Fibroblast of skin of left biceps (primary cell): ENCODE measurements at regions not wholly inside any gene's neighbourhood (a gene's known extent, or its start where the extent isn't known, plus 50 kb on each side); places are given as distances from the start of the nearest gene placed in this dataset.

ENCODE experiments used
- DNase-seq, 2 experiments: peaks; one replicate each; pipeline ENCODE4 v3.0.0-alpha.2; 2013; ENCODE audit warnings: low read depth in 2 of 2

DNA sequence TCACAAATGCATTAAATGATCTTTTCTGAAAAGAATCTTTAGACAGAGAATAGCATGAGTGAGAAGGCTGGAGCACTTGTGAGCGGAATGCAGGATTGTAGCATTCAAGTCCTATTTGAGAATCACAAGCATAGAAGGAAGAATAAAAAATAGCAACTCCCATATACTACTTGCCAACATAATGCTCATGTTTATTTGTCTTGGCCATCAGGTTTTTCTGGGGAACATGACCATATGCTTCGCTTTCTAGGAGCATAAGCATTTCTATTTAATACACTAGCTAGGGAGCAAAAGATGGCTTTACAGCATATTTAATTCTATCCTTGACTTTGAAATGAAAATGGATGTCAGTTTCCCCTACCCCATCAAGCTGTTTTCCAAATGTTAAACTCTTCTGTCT, 170.3 kb upstream of the MITF start:
- no peak for DNase-seq

DNA sequence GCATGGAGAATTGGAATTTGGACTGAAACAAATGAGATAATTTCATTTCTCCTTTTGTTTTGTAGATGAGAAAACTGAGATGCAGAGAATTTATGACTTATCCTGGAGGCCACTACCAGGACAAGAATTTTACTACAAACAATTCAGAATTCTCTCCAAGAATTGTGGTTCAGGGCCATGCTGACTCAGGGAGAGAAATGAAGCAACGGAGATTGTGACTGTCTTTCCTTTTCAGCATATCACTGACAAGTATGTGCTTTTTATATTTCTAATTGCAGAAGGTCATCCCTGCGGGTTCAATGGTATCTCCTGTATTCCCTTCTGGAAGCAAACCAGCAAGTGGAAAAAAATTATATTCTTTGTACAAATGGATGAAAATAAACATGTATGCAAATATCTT, 170.8 kb upstream of the MITF start:
- DNase-seq, result no peak

DNA sequence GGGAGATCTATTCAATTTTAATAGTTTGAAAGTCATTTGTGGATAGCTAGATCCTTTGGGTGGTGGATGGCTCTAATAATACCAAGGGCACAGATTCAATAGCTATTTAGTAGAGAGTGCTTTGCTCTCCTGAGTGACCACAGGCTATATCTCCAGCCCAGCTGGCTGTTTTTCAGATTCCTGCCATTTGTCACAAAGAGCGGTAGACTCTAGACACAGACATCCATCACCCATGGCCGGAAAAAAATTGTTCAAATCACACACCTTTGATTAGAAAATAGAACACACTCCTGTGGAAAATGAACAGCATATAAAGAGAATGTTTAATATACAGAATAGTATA, 171.6 kb upstream of the MITF start:
- no peak for DNase-seq

DNA sequence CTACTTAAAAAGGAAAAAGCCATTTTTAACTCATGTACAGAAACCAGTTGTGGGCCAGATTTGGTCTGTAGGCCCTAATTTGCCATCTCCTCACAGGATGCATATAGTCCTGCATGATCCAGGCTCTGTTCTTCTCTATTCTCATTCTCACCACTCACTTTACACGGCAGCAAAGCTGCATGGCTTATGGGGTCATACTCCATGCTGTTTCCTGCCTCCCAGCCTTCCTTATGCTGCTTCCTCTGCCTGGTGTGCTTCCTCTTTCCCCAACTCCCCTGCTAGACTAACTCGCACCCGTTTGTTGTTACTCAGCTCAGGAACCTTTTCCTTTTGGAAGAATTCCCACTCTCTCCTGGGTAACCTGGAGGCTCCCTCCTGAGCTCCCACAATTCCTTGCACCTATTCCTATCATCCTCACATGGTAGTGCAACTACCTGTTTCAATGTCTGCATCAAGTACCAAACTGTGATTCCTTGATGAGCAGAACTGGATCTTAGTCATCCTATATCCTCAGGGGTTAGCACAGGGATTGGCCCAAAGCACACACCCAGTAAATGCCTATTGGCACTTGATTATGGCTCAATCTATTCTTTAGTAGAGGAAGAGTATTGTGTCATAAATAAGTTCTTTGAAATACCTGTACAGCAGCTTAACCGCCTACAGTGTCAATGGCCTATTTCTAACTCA, 172.1 kb upstream of the MITF start:
- DNase-seq, result no peak

DNA sequence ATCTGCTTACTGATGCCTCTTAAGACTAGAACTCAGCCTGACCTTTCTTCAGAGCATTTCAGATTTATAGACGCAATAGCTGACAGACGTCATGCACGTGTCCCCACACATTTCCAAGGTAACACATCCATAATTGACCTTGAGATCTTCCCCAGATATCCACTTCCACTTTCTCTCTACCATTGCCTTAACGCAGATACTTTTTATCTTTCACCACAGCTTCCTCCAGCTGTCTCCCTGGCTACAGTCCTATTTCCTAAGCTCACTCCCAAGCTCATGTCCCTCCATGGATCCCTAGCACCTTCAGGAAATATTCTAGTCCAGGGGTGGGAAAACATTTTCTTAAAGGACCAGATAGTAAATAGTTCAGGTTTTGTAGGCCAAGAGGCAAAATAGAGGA, 173.0 kb upstream of the MITF start:
- DNase-seq, result no peak

DNA sequence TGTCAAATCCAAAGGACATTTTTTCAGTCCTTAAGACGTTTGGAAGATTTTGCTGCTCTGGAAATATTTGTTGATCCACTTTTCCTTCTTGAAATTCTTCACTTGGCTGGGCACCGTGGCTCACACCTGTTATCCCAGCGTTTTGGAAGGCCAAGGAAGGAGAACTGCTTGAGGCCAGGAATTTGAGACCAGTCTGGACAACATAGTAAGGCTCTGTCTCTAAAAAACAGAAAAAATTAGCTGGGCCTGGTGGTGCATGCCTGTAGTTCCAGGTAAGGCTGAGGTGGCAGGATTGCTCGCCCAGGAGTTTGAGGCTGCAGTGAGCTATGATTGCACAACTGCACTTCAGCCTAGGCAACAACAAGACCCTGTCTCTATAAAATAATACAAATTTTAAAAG, 173.9 kb upstream of the MITF start:
- no peak for DNase-seq

DNA sequence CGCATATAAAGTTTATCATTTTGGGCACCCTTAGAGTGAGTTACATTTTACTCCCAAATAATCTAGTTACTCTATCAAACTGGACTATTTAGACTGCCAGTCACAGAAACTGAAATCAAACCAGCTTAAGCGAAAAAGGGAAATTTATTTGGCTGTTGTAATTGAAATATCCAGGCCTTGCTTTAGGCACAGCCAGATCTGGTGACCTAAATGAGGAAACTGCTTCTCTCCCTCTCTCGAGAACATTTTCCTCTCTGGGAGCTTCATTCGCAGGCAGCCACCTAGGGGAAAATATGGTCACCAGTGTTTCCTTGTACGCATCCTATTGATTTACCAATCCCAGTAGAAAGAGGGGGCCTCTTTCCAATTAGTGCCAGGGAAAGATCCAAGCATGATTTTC, 175.3 kb upstream of the MITF start:
- DNase-seq, result no peak

DNA sequence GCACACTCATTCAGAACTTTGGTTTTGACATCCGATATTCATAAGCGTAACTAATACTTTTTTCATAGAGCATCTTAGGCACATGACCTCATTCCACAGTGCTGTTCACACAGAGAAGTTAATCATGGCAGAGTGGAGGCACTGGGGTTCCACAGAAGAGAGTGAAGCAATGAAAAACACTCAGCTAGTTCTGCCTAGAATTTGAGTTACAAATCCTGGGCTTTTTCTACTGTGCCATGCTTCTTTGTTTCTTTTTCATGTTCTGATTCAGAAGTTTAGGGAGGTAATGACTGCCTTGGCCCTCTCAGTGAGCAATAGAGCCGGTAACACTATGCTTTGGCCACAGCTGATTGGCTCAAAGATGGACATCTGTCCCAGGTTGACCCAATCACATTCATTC, 176.1 kb upstream of the MITF start:
- DNase-seq, result no peak

DNA sequence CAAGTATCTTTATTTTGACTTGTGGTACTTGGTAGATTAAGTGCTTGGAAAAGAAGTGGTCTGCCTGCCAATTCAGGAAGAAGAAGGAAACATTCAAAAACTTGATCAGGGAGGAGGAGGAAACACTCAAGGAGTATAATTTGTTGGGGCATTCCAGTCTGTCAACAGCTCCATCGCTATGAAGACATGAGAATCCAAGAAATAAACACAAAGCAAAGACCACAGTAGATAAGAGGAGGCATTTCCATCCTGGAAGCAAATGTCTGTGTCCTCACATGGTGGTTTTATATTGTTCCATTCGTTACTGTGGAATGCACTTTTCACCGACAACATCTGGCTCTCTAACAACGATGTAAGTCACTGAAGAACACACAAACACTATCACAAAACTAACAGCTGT, 176.1 kb upstream of the FRMD4B start:
- no peak for DNase-seq

DNA sequence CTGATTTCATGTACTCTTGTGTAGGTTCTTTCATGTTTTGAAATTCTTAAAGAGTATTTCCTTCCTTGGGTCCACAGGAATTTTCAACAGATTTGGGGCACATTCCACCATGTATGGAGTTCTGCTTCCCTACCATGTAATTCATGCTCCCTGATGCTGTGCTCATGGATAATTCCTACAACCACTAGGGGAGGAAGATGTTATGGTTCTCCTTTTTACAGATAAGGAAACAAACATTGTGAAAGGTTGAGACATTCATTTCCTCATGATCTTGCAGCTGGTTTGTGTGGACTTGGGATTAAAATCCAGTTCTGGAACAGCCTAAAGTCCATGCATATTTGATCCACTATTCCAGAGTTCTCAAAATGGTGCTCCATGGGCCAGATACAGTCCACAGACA, 174.9 kb upstream of the FRMD4B start:
- no peak for DNase-seq

DNA sequence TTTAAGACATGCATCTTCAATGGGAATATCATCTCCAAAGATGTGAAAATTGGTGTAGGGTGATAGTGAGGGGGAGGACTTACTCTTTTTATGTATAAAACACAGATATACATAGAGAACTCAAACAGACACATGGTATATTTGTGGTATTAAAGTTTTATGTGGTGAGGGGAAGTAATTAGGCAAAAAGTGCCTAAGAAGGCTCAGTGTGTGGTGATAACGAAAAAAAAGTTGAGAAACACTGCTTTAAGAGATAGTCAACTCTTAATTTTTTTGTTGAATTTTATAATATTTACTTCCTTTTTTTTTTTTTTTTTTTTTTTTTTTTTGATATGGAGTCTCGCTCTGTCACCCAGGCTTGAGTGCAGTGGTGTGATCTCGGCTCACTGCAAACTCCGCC, 174.2 kb upstream of the FRMD4B start:
- DNase-seq, result no peak

DNA sequence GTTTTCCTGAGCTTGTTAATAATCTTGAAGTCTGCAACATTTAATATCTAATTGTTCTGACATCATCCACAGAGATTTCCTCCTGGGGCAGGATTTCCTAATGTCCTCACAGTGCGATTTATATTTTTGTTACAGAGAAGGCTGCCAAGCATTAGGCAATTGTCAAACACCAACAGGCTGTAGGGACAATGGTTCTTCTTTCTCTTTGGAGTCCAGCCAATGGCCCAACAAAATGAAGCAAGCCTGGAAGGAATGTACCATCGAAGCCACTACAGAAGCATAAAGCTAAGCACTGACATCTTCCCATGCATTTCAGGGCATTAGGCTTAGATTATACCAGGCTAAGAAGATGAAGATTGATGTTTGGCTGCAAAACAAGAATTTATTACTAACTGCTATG, 173.0 kb upstream of the FRMD4B start:
- DNase-seq, result no peak

DNA sequence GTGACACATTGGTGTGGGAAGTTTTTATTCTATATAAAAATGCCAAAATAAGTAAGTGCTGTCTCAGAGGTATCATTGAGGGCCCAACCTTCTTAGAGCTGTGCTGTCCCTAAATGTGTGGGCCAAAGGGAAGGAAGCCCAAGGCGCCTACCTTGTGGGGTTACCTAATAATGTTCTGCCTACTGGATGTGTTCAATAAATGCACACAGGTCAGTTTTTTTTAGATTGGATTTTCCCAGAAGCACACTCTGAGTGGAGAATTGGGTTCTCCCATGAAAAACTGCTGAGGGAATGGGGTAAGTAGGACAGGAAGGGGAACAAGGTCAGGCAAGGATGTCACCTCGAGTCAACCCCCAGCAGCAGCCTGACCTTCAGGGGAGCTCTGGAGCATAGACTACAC, 168.7 kb upstream of the FRMD4B start:
- DNase-seq, result no peak

DNA sequence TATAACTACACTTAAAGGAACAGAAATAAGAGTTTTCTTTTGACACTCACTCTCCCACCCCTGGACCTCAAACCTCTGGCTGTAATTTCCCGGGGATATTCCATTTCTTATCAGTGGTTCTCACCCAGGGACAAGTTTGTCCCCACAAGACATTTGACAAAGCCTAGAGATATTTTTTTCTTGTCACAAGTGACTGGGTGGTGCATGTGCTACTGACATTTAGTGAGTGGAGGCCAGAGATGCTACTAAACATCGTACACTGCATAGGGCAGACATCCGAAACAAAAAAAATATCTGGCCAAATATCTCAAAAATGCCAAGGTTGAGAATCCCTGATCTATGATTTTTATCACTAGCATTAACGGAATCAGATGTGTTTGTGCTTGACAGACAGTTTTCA, 168.0 kb upstream of the FRMD4B start:
- DNase-seq, result no peak

DNA sequence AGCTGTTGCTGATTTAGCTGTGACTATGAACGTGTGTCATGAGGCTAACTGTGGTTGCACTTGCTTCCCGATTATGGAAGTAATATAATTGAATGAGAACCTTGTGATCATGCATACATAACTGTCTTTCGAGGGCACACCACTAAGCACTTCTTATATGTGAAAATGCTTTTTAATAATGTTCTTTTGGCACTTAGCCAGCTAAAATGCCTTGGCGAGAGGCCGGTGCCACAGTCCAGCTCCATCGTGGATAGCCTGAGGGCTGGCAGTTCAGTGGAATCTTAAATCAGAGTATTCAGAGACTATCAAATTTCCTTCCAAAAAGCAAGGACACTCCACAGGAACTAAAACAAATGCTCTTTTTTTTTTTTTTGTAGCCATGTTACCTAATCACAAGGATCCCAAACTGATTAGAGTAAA, 161.6 kb upstream of the FRMD4B start:
- DNase-seq, result no peak

DNA sequence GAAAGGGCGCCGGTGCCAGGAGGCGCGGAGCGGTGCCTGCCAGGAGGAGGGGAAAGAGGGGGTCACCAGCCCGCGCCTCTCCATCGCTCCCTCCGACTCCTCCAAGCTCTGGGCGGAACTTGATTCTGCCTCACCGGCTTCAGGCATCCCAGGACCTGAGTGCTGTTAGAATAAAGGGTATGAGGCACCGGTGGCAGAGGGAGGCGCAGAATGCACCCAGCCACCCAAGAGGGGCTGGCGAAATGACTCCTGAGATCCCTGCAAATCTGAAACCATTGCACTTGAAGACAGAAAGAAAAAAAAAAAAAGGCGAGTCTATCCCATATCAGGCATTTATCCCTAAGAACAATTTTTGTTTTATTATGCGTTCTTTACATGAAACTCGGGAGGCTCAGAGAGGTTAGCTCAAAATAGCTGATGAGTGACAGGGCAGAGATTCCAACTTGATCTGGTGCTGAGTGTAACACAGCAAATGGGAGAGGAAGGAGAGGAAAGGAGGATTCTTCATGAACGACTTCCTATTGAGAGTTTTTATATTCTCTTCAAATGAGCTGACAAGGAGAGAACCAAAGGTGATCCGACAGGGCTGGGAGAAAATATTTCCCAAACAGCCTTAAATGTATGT, 157.0 kb upstream of the FRMD4B start:
- no peak for DNase-seq

DNA sequence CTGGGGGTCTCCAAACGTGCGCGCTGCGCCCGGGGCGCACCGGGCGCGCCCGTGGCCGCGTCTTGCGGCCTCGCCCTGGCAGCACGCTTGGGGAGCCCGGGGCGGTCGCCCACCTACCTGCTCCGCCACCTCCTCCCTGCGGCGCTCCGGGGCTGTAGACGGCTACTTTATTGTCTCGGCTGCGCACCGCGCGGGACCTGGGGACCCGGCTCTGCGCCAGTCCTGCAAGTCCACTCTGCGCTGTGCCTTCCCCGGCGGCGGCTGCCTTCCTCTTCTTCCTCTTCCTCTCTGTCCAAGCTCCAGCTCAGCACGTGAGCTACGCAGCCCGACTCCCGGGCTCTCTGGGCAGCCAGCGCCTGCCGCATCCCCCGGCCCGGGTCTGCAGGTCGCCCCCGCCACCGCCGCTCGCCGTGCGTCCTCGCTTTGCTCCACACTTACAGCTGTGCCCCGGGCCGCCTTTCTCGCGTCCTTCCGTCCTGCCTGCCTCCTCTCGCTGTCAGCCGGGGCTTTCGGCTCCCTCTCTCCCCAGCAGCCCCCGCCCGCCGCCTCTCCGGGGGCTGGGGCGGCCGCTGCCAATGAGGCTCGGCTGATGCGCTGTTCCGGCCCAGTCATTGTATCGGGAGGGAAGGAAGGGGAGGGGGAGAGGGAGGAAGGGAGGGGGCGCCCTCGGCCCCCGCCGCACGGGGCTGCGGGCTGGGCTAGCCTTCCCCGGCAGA, 156.4 kb upstream of the FRMD4B start:
- DNase-seq, result no peak

DNA sequence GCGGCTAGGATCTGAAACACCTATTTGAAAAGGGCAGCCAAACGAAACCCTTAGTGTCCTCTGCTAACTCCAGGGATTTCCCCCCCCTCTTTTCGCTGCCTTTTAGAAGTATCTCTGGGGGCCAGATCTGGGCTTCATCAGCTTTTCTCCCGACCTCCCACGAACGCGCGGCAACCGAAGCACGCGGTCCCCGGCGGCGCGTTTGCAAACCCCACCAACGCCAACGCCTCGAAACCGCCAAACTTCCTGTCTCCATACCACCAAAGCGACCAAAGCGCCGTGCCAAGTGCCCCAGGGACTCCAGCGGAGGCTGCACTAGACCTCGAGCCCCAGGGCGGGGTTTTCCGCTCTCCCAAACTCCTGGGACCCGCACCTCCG, 155.8 kb upstream of the FRMD4B start:
- DNase-seq, result no peak

DNA sequence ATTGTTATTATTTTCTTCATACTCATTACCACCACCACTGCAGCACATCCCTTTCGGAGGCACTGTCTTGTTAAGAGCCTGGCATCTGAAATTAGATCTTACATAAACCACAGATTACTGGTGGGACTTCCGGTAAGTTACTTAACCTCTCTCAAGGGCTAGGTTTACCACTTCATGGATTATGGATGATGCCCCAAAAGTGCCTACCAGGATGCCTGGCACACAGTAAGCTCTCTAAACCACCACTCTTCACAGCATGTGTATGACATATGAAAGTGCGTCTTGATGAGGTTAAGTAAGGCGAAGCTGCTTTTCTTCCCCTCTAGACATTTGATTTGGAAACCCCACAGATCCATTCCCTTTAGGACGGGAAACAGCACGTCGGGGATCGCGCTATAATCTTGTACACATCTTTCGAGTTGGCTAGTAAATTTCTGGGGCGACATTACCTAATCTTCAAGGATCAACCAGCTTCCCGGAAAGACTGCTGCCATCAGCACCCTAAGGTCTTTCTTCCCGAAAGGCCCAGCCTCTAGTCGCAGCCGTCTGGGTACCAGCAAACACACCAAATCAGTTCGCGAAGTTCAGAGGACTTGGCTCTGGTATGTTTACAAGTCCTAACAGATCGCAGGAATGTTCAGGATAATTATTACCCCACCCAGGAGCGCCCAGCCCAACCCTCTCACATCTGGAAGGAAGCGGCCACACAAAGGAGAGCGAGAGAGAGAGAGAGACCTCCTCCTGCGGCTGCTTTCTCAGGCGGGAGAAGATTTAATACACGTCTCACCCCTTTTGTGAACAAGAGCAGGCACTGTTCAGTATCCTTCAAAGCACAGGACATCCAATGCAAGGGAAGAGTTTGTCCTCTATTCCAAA, 155.1 kb upstream of the FRMD4B start:
- no peak for DNase-seq

DNA sequence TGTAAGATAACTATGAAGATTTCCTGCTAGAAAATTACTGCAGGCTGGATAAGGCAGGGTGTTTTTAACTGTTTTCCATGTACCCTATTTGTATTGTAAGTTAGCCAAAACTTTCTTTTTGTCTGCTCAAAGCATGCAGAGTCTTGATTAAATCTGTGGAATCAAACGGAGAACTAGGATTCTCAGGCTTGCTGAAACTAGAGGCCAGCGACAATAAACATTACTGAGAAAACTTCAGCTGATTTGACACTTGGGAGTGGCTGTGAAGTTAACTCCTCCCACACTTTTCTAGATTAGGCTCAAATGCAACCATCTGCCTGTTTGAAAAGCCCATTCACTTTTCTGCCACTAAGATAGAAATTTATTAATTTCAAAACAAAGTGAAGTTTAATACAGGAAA, 153.2 kb upstream of the FRMD4B start:
- no peak for DNase-seq

DNA sequence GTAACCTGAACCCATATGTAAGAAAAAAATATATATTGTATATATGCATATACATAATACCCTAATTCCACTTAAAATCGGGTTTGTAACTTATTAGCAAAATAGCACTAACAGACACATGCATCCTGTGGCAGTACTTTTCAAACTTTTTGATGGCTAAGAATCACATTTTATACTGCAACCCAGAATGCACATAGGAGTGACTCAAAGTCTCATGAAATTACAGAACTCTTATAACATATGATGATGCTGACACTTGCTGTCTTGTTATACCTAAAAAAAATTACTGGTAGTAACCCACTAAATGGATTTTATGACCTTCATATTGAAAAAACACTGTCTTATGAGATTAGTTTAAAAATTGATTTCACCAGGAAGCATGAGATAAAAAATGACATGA, 152.4 kb upstream of the FRMD4B start:
- no peak for DNase-seq

DNA sequence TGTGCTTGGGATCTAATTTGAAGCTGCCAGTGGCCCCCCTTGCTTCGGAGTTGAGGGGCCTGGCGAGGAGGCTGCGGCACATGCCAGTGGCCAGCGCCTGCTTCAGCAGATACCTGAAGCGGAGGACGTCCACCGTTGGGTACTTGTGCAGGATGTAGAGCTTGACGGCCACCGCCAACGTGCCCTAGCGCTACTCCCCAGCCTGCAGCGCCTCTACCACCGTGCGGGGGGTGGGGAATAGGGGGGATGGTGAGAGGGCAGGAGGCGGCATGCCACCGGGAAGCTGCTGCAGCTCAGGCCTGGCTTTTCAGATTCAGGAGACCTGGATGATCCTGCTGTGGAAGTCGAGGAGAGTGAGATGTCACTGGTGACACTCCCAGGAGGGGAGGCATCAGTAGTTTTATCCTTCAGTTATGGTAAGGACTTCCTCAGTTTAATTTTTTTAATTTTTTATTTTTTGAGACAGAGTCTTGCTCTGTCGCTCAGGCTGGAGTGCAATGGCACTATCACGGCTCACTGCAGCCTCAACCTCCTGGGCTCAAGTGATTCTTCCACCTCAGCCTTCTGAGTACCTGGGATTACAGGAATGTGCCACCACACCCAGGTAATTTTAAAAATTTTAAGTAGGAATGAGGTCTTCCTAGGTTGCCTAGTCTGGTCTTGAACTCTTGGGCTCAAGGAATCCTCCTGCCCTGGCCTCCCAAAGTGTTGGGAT, 150.6 kb upstream of the FRMD4B start:
- DNase-seq, result no peak
